ENCODE measurements at regions not wholly inside any gene's neighbourhood (a gene's known extent, or its start where the extent isn't known, plus 50 kb on each side); places are given as distances from the start of the nearest gene placed in this dataset.

GRCh38 chr6:145074805-145075204, 660.5 kb downstream of the EPM2A start:
- TF ChIP-seq CTCF (conservative IDR thresholded peaks at IDR 0.05; ENCODE audit: low read depth, low read length) (no peak), EZH2 (IDR thresholded peaks at IDR 0.05; ENCODE audit: borderline replicate concordance, low read depth, low read length, poor library complexity, severe bottlenecking) (no peak)
